GM12892 (cell line): ENCODE measurements at regions not wholly inside any gene's neighbourhood (a gene's known extent, or its start where the extent isn't known, plus 50 kb on each side); places are given as distances from the start of the nearest gene placed in this dataset.

Experiments
- POLR2A ChIP-seq: IDR thresholded peaks from 2 replicates; pipeline ENCODE4 v1.6.1; 2011; ENCODE audit warnings: low read depth, low read length, control low read depth
- POLR2AphosphoS5 ChIP-seq: IDR thresholded peaks from 2 replicates; pipeline ENCODE4 v1.6.1; 2011; ENCODE audit warnings: low read depth, low read length, control low read depth
- TAF1 ChIP-seq: IDR thresholded peaks from 2 replicates; pipeline ENCODE4 v1.6.1; 2011; ENCODE audit warnings: low read depth, mild to moderate bottlenecking, control low read depth, low read length, borderline replicate concordance

DNA sequence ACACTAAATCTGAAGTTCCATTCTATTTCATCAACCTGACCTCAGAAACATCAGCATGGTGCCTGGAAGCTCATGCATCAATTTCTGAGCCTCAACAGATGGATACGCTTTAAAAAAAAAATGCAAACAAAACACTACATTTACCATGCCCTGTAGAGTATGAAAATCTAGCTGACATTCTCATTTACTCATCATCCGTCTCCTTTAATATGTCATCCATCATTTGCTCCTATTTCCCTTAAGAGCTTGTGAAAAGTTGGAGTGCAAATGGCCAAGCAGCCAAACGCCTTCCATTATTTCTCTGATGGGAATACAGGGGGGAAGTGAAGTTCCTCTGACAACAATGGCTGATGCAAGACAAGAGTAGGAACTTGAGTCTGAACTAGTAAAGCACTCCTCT lies 295.0 kb downstream of the TGFB2 start:
- TF ChIP-seq POLR2A (no peak), POLR2AphosphoS5 (no peak), TAF1 (no peak)
